ENCODE measurements at regions not wholly inside any gene's neighbourhood (a gene's known extent, or its start where the extent isn't known, plus 50 kb on each side); places are given as distances from the start of the nearest gene placed in this dataset.

DNA sequence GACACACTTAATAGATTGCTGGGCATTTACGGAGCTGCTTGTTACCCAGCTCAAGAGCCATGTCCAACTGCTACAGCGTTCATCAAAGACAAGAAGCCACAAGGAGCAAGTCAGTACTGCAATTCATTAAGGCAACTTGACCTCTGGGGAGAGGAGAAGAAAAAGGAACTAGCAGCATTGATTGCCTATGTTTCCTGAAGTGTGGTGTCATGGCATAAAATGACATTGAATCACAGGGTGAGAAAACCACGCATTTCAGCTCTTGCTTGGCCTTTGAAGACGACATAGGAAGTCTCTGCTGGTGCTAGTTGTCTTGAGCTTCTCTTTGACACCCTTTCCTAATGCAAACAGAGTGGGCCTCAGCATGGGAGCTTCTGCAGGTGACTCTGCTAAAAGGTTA, 139.1 kb downstream of the CDH26 start:
- peak; percentile 77 to 94 (median 84) for DNase-seq

GRCh38 chr20:60100780-60101179, 142.6 kb downstream of the CDH26 start:
- DNase-seq = peak in 3 of 4 experiments; percentile 16 to 52 (median 40)

- peak in 2 of 4 experiments; percentile 26 to 29 for DNase-seq
Observed at GRCh38 chr20:60101201-60101890, 143.1 kb downstream of the CDH26 start.

GRCh38 chr20:60101891-60102281, 143.7 kb downstream of the CDH26 start:
- DNase-seq = no peak

DNA sequence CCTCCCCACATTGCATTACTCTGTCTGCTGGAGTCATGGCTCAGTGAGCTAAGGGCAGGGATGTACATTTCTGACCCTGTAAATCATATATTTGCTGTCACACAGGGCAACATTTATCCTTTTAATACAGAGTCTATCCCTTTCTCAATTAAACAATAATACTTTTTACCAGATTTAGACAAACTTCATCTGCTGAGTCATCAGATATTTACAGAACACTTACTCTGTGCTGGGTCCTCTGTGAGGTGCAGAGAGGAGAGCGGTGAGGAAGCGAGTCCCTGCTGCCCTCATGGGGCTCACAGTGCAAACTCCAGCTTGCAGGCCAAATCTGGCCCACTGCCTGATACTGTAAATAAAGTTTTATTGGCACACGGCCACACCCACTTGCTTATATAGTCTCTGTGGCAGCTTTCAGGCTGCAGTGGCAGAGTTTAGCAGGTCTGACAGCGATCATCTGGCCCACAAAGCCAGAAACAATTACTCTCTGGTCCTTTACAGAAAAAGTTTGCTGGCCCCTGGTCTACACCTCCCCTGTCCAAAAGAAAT, 144.5 kb downstream of the CDH26 start:
- no peak for DNase-seq

DNA sequence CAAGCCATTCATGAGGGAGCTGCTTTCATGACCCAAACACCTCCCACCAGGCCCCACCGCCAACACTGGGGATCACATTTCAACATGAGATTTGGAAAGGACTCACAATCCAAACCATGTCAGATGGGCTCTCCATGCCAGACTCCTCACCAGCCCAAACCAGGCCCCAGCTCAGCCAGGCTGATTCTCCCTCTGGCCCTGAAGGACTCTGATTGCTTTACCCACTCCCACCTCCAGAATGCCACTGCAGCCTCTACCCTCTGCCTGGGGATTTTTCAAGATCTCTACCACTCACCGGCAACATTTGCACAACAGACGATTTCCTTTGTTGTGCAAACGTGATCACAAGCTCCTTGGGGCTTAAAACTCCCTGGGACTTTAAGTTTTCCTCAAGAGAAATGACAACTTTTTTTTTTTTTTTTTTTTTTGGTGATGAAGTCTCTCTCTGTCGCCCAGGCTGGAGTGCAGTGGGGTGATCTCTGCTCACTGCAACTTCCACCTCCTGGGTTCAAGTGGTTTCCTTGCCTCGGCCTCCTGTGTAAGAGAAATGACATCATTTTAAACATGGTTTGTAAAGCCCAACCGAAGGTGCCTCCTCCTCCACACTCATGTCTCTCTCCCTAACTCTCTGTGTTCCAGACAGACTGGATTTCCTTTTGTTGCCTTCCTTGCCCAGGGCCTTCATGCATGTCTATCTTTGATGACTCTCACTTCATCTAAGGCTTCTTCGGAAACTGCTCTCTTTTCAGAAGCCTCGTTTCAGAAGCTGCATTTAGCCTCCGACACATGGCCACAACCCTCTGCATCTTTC, 147.0 kb downstream of the CDH26 start:
- DNase-seq = peak; percentile 47 to 83 (median 72)

- peak; percentile 41 to 69 (median 62) for DNase-seq
Observed at GRCh38 chr20:60106186-60106585, 148.0 kb downstream of the CDH26 start.

GRCh38 chr20:60107621-60108390, 149.6 kb downstream of the CDH26 start:
- peak; percentile 17 to 50 (median 30) for DNase-seq

DNA sequence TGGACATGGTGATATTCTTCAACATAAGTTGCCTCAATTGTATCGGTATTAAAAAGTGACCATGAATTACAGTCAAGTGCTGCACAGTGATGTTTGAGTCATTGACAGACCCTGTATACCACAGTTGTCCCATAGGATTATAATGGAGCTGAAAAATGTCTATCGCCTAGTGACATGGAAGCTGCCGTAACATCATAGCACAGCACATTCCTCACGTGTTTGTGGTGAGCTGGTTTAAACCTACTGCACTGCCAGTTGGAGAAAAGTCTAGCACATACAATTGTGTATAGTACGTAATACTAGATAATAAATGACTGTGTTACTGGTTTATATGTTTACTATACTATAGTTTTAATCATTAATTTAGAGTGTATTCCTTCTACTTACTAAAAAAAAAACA, 150.2 kb downstream of the CDH26 start:
- no peak for DNase-seq

GRCh38 chr20:60113024-60113724, 155.0 kb downstream of the CDH26 start:
- peak; percentile 54 to 79 (median 71) for DNase-seq

DNA sequence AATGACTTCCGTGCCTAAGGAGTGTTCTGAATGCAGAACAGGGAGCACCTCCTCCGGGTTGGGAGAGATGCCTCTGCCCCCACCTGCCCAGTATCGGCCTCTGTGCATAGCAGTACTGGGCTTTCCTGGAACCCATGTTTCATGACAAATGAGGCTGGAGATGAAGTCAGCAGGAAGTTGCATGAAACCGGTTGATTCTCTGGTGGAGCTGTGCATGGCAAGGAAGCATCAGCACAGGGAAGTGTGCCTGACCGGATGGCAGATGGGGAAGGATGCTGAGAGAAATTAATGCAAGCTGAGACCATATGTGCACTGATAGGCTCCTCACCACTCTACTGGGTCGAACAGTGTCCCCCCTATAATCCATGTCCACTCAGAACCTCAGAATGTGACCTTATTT, 155.5 kb downstream of the CDH26 start:
- peak; percentile 40 to 68 (median 57) for DNase-seq

GRCh38 chr20:60115451-60115850, 157.2 kb downstream of the CDH26 start:
- peak; percentile 56 to 74 (median 70) for DNase-seq

DNA sequence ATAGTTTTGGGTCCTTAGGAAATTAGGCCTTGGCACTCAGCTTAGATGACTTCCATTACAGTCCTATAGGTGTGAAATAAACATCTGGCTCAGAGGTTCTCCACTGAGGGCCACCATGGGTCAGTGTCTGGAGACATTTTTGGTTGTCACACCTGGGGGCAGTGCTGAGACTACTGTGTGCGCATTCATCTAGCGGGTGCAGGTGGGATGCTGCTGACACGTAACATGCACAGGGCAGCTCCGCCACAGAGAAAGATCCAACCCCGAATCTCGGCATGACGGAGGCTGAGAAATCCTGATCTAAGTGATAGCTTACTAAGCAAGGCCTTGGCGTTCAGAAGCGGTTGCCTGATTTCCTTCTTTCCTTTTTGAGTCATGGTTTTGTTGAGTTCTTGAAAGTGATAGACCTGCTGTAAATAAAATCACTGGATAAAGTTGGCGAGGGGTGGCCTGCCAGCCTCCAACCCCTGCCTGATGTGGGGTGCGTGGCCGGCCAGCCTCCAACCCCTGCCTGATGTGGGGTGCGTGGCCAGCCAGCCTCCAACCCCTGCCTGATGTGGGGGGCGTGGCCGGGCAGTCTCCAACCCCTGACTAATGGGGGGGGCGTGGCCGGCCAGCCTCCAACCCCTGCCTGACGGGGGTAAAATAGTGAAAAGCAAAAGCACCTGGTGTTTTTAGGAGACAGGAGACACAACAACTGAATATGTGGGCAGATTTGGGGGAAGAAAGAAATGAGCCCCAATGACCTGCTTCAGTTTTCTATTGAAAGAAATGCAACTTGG, 158.1 kb downstream of the CDH26 start:
- peak in 3 of 4 experiments; percentile 26 to 34 (median 33) for DNase-seq

GRCh38 chr20:60117065-60117464, 158.8 kb downstream of the CDH26 start:
- peak; percentile 61 to 89 (median 75) for DNase-seq

GRCh38 chr20:60121903-60122302, 163.7 kb downstream of the CDH26 start:
- DNase-seq = no peak

DNA sequence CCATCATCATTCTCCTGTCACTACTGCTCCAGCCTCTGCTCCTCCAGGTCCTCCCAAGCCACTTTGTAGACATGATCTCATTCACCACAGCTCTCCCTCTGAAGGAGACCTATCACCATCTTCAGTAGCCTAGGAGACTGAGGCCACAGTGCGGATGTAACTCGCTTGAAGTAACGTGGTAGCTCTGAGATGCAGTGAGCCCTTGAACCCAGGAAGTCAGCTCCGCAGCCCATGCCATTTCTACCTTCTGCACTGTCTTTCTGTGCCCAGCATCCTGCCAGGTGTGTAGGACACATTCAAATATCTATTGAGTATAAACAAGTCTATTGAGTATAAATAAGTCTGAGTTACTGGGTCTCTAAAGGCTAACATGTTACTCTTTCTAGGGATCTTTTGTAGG, 164.4 kb downstream of the CDH26 start:
- DNase-seq = no peak

DNA sequence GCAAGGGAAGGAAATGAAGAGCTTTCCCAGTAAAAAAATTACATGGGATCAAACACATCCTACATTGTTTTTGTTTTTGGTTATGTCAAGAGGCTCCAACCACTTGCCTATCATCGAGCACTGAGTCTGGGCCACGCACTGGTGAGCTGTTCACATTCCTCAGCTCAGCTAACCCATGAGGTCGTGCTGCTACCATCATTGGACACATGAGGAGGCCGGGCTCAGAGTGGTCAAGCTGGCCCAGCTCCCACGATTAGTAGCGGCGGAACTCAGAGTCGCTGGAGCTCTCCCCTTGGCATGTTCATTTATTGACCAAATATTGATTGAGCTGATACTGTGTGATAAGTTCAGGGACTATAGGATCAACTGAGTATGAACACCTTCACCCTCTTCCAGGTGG, 164.9 kb downstream of the CDH26 start:
- DNase-seq = no peak

DNA sequence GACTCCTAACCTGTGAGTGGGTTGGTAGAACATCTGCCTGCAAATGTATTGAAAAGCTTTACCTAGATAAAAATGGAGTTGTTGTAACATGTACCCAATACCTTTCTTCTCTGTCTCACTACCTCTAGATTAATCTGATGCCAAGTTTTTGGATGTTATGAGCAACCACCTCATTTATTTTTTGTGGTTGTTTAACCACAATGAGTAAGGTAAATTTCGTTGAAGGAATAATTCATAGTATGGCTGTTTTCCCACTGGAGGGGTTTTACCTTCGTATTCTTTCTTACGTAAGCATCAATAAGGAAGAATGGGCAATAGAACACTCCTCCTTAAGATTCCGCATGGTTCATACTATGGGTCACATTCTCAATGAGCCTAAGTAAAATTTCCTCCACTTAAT, 165.4 kb downstream of the CDH26 start:
- DNase-seq = no peak

GRCh38 chr20:60124776-60125381, 166.7 kb downstream of the CDH26 start:
- no peak for DNase-seq

GRCh38 chr20:60125513-60125912, 167.3 kb downstream of the CDH26 start:
- DNase-seq = no peak

DNA sequence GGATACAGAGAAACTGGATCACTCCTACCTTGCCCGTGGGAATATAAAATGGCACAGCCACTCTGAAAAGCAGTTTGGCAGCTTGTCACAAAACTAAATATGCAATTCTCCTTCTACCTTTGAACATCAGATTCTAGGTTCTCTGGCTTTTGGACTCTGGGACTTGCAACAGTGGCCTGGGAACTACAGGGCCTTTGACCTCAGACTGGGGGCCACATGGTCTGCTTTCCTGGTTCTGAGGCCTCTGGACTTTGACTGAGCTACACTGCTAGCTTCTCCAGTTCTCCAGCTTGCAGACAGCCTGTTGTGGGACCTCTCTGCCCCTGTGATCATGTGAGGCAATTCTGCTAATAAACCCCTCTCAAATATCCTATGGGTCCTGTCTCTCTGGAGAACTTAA, 168.8 kb downstream of the CDH26 start:
- DNase-seq = no peak

Data from suppressor macrophage (primary cell).